GM21619 (cell line): ENCODE measurements at regions not wholly inside any gene's neighbourhood (a gene's known extent, or its start where the extent isn't known, plus 50 kb on each side); places are given as distances from the start of the nearest gene placed in this dataset.

Experiments
- ATAC-seq: cut with Tn5 transposase; IDR thresholded peaks from one replicate; pipeline ENCODE4 v1.9.1; 2021; ENCODE audit not compliant: unreplicated experiment

DNA sequence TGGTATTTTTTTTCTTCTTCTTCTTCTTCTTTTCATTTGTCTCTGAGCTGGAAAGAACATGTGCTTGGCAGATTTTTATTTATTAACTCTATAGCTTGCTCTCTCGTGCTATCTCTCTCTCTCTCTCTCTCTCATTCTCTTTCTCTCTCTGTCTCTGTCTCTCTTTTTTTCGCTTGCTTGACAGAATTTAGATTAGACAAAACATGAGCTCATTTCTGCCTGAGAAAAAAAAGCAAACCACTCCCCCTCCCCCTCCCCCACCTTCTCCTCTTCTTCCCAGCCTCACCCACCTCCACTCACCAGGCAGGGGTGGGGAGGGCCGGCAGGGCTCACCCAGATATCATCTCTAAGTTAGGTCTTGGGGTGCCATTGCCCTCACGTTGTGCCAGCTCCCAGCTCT is 81.5 kb downstream of the PJA1 start:
- no peak for ATAC-seq

DNA sequence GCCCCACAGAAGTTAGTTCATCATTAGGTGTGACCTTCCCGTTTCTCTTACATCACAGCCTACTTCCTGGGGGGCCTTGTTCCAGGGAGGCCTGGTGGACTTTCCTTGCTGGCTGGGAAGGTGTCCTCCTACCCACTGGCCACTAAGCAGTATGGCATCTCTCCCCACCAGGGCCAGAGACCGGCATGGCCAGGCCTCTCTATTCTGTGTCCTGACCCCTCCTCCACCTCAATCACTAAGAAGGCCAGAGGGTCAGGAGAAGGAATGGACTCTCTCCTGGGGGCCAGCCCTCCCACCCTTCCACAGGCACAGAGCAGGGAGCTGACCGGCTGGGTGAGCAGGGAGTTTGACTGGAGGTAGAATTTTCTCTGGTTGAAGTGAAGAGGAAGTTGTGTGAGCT is 81.9 kb downstream of the PJA1 start:
- no peak for ATAC-seq

DNA sequence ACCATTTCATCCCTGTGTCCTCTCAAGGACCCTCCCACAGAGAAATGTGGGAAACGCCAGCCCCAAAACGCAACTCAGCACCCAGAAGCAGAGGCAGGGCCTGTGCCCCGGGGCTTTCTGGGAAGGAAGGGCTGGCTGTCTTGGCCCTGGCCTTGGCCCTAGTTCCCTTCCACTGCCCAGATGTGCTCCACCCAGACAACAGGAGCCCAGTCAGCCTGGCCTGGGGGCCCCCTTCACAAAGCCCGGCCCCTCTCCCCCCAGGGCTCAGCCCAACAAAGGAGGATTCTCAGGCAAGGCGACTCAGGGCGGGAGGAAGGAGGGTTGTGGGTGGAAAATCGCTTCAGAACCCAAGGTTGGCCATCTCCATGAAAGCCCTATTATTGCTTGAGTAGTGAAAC is 82.5 kb downstream of the PJA1 start:
- no peak for ATAC-seq

DNA sequence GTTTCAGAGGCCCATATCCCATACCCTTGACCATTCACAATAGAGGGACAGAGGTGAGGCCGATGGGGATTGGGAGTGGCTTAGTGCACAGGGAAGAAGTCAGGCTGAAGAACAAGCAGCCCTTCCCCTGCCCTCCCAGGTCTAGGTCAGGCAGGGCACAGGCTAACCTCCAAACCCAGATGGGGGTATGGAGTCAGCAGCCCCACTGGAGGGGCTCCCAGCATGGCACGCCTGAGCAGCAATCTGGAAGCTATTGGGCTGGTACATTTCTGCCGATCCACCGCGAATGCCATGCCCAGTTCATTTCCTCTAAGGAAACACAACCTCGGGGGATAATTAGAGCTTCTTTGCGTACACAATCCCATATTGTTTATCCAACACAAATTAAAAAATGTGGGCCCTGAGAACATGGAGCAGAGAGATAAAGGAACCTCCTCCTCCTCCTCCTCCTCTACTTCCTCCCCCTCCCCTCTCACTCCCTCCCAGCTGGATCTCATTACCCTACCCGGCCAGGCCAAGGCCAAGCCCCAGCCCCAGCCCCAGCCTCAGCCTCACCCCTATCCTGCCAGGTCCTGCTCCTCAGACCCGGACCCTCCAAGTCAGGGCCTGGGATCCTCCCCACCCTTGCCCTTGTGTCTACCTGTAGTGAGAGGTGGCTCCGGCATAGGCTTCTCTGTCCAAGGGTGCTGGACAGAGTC is 83.0 kb downstream of the PJA1 start:
- ATAC-seq: no peak

DNA sequence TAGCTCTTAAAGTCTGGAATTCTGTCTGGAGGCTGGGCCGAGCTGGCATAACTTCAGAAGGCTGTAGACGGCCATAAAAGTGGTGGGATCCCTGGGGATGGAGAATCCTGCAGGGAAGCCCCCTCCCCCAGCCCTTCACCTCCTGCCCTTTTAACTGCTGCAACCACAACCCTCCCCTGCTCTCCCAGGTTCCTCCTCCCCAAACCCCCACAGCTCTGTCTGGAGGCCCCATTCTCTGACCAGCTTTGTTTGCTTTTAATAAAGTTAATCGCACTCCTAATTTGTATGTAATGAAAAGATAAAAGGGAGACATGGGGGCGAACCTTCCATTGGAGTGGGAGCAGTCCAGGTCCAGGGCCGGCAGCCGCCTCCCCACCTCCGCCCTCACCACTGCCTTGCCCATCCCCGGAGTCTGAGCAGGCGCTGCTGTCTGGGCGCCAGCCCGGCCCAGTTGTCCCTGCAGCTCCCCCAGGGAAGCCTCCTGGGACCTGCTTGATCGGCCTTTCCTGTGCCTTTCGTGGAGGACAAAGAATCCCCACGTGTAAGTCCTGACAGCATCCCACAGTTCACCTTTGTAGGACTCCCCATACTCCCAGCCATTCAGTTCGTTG is 84.3 kb downstream of the PJA1 start:
- ATAC-seq: no peak

DNA sequence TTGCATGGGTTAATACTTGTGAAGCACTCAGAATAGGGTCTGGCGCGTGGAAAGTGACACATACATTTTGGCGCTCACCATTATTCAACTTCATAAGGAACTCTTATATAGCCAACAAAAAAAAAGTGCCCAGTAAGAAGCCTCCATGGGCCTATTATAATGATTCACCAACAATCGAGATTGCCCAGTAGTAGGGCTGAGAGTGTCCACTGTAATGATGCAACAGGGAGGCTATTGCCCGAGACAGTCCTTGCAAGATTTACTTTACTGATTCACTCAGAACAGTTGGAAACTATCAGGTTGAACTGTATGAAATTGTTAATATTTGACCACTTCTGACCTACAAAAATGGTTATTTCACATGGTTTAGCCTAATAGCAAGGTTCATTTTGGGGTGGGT is 86.0 kb downstream of the PJA1 start:
- ATAC-seq: no peak

DNA sequence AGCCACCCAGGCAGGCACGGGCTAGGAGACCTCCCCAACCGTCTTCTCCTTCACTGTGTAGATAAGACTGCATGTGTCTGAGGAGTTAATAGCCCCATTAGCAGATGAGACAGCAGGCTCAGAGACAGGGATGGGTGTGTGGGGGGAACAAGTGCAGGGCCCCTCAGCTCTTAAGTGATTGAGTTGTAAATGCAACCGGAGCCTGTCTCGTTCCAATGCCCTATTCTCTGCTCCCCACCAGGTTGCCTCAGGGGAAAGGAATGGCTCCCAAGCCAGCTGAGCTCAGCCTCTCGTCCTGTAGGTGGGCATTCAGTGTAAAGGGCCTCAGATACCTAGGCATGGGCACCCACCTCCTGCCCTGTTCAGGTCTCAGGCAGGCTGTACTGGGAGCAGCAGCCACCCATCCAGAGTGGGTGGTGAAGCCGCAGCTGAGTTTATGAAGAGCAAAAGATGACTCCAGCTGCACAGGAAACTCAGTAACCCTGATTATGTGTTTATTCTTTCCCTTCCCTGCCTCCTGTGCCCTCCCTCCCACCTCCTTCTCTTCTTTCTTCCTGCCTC is 87.3 kb downstream of the PJA1 start:
- no peak for ATAC-seq

DNA sequence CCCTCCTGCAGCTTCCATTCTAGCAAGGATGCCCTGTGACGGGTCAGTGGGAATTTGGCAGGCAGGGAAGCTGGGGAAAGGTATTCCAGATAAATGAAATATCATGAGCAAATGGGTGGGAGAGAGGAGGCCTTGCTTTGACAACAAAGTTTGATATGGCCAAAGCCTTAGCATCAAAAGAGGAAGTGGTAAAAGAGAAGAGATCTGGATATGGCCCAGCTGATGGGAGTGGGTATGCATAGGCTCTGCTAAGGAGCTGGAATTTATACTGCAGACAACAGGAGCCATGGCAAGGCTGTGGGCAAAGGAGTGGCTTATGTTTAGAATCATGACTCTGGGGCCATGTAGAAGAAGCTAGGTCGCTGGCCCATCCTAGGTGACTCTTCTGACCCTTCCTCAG is 89.2 kb downstream of the PJA1 start:
- ATAC-seq: no peak

DNA sequence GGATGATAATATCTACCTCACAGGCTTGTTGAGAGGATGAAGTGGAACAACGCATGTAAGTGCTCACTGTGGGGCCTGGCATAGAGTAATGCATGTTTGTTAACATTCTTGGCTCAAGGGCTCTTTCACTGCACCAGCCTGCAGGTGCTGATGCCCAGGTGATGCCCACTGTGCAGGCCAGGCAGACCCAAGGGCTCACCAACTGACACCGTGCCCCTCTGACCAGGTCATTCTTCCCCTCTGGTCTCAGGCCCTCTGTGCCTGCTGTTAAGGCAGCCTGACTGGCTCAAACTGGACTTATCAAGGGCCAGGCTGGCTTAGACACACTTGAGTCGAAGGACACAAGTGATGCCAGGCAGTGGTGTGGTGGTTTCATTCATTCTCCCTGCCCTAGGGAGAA is 90.5 kb downstream of the PJA1 start:
- ATAC-seq: no peak

DNA sequence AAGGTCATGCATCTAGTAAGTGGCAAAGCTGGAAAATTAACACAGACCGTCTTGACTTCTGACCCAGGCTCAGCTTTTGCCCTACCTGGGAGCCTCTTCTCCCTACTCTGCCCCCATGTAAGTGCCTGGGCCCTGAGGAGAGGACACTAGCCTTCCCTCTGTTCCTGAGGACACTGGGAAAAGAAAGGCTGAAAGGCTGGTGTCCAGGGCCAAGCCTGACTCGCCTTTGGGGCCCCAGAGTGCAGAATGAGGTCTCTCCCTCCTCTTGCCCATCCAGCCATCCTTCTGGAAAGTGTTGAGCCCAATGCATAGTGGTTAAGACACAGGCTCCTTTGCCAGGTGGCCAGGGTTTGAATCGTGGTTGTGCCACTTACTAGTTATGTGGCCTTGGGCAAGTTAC is 91.5 kb downstream of the PJA1 start:
- ATAC-seq: no peak

DNA sequence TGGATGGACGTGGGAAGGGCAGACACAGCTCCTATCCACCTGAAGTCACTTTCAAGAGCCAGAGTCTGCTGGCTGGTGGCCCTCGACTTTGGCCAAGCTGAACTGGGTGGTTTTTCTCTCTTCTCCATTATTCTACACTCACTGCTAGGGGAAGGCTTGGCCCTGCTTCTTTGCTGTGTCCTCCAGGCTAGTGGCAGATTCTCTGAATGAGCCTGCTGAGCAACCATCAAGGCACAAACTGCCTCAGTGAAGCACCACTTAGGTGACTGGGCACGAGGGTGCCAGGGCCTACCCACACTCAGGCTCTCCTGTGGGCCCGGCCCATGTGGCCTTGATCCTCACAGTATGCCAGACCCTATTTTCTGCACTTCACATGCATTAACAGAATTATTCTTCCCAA is 92.0 kb downstream of the PJA1 start:
- no peak for ATAC-seq

DNA sequence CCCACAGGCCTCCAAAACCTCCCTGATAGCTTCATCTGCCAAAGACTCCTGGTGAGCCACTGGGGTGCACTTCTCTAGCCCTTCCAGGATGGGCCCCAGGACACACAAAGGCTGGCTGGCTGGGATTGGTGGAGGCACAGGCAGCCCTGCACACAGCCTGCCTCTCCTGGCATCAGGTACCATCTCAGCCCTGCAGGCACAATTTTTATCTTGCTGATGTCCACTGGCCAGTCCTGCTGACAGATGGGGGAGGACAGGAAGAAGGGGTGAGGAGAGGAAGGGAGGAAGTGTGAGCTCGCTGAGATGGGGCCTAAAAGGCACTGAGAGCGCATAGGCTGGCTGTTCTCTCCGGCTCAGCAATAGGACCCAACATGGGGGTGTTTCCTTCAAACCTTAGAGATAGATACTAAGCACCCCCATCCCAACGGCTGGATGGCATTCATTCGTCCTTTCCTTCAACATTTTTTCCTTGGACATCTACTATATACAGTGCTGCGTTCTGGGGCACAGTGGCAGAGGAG is 92.7 kb downstream of the PJA1 start:
- ATAC-seq: no peak

DNA sequence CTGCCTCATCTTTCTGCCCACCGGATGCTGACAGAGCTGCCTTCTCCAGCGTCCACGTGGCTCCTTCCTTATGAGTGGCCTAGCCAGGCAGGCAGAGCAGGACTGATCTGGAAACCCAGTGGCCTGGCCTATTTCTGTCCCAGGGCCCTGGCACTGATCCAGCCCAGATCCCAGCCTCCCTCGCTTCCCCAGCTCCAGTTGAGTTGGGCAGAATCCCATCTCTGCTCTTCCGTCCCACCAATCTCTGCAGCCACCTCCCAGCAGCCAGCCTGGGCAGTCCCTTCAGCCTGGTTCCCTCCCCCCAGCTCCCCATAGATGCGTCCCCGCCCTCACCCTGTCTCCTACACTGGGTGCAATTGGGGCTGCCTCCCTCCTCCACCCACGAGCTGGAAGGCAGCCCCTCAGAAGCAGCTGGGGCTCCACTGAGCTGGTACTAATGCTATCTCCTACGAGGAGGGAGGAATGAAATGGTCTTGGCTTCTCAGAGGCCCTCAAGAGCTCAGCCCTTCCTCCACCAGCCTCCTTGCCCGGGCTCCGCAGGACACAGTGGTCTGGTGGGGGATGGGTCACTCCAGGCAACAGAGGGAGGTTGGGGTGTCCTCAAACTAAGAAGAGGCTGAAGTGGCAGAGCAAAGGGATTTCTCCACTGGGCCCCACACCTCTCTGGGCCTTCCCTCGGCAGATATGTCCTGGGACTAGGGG is 94.2 kb downstream of the PJA1 start:
- ATAC-seq: no peak

DNA sequence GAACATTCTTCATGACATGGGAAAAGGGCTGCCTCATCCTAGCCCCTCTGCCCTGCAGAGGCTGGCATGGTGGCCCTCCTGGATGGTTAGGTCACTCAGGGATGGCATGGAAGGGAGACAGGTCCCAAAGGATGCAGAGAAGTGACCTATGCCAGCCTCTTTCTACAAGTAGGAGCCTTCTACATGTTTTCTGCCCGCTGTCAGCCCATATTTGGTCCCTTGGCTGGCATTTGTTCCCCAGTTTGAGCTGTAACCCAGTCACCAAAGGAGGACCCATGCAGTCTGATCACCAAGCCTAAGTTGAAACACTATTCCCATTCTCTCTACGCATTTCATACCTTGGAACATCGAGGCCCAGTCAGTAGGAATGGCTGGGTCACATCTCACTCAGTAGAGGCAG is 95.4 kb downstream of the PJA1 start:
- no peak for ATAC-seq

DNA sequence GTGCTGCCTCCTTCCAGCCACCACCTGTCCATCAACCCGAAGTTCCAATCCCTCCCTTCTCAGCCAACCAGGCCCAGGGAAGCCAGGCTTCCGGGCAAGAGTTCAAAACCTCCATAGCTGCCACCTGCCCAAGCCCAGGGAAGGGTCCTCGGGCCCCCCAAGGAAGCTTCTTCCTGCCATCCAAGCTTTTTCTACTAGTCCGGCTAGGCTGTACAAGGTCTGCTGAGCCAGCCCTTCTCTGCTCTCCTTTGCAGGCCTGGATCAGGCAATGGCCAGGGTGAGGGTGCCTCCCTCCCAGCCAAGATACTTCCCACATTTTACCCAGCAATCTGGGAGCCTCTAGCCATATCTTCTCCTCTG is 96.2 kb downstream of the PJA1 start:
- no peak for ATAC-seq

DNA sequence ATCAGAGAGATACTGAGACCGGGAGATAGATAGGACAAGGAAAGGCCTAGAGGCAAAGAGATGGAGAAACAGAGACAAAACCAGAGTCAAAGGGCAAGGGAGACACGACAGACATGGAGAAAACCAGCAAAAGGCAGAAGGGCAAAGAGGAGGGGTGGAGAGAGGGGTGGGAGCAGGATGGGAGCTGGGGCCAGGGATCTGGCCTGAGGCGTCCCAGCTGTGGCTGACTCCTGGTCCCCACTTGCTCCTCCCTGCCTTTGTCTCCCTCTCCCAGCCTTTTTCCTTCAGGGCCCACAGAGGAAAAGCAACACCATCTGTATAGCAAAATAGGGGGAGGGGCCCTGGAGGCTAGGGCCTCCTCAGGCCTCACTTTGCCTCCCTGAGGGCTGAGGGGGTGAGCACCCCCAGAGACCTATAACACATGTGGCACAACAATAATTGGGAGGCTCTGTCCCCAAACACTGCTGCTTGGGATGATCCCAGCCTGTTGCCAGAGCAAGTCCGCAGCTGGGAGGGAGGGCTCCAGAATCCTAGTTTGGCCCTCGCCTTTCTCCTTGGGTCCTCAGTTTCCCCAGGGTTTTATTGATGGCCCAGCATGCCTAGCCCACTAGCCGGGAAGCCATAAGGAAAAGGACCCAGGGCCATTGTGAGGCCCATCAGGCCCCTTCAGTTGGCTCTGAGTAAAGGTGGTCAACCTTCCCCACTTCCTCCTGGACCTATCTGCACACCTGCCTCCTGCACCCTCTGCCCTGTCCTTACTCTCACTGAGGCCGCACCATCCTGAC is 96.8 kb downstream of the PJA1 start:
- no peak for ATAC-seq

DNA sequence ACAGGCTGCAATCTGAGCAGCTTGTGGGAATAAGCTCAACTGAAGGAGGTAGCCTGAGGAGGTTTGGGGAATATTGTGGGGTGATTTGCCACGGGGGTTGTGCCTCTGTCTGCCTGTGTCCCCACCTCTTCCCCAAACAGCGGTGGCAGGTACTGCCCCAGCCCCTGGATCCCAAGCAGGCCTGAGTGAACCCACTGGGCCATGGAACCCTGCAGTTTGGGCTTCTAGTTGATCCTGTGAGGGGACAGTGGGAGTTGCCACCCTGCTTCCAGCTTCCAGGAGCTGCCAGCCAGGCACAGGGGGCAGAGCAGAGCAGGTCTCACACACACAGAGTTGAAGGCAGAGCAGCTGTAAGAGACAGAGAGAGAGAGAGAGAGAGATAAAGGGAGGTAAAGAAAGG is 97.4 kb downstream of the PJA1 start:
- ATAC-seq: no peak

DNA sequence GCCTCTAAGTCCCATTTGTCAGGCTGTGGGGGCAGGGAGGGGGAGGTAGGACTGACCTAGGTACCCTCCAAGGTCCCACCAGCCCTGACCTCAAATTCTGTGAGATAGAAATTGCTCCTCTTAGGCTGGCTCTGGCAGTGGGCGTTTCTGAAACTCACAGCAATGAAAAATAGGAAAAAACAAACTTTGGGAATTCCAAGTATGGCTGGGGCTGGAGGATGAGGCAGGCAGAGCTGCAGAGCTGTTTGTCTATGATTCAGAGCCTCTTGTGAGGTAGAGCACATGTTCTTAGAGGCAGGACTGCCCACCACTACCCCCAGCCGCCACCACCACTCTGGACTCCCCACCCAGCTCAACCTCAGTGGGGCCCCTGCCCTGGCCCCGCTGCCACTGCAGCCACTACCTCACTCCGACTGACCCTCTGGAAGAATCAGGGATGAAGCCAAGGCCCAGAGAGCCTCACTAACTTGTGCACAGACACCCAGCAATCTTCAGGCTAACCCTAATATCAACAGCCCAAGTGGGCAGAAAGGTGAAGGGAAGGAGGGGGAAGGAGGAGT is 98.2 kb downstream of the PJA1 start:
- ATAC-seq: no peak

DNA sequence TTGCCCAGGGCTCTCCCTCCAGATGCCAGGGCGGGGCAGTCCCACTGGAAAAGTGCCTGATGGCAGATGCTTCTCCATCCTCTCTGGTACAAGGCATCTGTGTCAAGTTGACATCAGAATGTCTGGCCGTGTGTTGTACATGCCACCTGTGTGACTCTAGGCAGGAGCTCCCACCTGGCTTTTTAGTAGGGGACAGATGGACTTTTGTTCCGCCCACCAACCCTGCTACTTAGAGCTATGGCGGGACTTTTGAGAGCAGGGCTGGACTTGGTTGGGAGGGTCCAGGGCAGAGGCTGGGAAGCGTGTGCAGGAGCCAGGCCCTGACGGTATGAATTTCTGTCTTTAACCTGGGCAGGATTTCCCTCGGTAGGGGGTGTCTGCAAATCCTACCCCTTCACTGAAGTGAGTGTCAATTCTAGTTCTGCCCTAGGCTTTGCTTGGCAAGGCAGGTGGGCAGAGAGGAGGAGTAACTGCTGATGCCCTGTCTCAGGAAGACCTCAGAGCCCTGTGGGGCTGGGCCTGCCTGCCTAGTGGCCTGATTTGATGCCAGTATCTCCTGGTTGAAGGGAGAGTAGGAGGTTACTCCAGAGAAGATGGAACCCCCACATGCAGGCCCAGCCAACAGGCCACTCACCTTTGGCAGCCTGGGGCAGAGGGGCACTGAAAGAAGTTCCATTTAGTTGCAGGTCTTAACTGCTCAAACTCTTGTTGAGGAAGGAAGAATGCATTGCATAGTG is 99.1 kb downstream of the PJA1 start:
- no peak for ATAC-seq

DNA sequence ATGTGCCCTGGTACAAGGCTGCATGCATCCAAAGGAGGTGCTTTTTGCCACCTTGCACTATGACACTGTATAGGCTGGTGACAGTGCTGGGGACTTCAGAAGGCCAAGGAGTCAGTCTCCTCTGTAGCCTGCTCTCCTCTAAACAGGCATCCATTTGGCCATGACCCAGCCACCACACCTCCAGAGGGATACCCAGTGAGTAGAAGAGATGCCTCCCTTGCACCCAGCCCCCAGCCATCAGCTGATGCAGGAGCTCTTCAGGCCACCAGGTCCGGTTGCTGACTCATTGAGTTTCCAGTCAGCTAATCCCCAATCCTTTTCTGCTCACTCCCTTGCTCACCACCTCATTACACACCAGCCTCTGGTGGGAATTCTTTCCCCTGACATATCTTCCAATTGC is 99.8 kb downstream of the PJA1 start:
- ATAC-seq: no peak
